ENCODE measurements at regions not wholly inside any gene's neighbourhood (a gene's known extent, or its start where the extent isn't known, plus 50 kb on each side); places are given as distances from the start of the nearest gene placed in this dataset.

DNA sequence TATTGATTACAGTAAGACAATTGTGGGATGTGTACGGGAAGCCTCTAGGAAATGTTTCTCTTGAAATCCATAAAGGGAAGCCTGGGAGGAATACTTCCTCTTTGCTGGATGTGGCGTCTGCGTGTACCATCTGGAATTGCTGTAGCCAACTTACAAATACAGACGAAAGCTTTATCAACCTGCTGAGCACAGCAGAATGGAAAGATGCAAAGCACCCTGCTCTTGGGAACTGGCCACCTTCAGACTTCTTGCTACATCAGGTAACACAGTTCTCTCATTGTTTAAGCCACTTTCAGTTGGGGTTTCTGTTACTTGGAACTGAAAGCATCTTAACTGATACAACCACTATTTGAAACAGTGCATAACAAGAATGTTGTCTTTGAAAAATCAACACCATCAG is 213.8 kb downstream of the HRH4 start:
- TF ChIP-seq, protein P1, sequence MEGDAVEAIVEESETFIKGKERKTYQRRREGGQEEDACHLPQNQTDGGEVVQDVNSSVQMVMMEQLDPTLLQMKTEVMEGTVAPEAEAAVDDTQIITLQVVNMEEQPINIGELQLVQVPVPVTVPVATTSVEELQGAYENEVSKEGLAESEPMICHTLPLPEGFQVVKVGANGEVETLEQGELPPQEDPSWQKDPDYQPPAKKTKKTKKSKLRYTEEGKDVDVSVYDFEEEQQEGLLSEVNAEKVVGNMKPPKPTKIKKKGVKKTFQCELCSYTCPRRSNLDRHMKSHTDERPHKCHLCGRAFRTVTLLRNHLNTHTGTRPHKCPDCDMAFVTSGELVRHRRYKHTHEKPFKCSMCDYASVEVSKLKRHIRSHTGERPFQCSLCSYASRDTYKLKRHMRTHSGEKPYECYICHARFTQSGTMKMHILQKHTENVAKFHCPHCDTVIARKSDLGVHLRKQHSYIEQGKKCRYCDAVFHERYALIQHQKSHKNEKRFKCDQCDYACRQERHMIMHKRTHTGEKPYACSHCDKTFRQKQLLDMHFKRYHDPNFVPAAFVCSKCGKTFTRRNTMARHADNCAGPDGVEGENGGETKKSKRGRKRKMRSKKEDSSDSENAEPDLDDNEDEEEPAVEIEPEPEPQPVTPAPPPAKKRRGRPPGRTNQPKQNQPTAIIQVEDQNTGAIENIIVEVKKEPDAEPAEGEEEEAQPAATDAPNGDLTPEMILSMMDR (IDR thresholded peaks at IDR 0.05): no peak
- TF ChIP-seq TCF7 (CRISPR knock-in tag; IDR thresholded peaks at IDR 0.05; ENCODE audit: low read depth) (no peak), HMGXB4 (CRISPR knock-in tag; IDR thresholded peaks at IDR 0.05) (no peak), PREB (CRISPR knock-in tag; IDR thresholded peaks at IDR 0.05; ENCODE audit: borderline replicate concordance) (no peak), ZNF423 (CRISPR knock-in tag; IDR thresholded peaks at IDR 0.05) (no peak), IRF2 (CRISPR knock-in tag; IDR thresholded peaks at IDR 0.05; ENCODE audit: borderline replicate concordance, low read depth) (no peak), CREB1 (CRISPR knock-in tag; IDR thresholded peaks at IDR 0.05) (no peak), SP1 (CRISPR knock-in tag; conservative IDR thresholded peaks at IDR 0.05) (no peak), ZBTB21 (CRISPR knock-in tag; IDR thresholded peaks at IDR 0.05; ENCODE audit: borderline replicate concordance) (no peak), NR2C2 (CRISPR knock-in tag; IDR thresholded peaks at IDR 0.05) (no peak)
- TF ChIP-seq, protein P2, sequence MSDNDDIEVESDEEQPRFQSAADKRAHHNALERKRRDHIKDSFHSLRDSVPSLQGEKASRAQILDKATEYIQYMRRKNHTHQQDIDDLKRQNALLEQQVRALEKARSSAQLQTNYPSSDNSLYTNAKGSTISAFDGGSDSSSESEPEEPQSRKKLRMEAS (CRISPR knock-in tag; IDR thresholded peaks at IDR 0.05): no peak
- TF ChIP-seq, protein P3, sequence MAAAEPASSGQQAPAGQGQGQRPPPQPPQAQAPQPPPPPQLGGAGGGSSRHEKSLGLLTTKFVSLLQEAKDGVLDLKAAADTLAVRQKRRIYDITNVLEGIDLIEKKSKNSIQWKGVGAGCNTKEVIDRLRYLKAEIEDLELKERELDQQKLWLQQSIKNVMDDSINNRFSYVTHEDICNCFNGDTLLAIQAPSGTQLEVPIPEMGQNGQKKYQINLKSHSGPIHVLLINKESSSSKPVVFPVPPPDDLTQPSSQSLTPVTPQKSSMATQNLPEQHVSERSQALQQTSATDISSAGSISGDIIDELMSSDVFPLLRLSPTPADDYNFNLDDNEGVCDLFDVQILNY (CRISPR knock-in tag; IDR thresholded peaks at IDR 0.05): no peak

Data from WTC11 (cell line).